ENCODE measurements at regions not wholly inside any gene's neighbourhood (a gene's known extent, or its start where the extent isn't known, plus 50 kb on each side); places are given as distances from the start of the nearest gene placed in this dataset.

DNA sequence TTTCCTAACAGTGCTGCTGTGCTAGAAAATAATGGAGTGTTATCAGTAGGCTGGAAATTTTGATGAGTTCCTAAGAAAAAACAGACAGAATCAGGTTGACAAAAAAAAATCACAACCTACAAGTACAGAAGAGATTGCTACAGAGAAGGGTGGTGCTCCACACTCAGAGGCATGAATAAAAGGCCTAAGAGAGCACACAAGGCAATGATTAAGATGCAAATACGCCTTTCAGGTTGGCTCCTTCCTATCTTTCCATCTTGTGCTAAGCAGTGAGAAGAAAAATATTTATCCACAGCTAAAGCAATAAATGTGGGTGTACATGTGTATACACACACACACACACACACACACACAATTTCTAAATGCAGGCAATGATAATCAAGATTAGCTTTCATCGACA, 130.6 kb upstream of the UBE2E3 start:
- TF ChIP-seq, protein P1, sequence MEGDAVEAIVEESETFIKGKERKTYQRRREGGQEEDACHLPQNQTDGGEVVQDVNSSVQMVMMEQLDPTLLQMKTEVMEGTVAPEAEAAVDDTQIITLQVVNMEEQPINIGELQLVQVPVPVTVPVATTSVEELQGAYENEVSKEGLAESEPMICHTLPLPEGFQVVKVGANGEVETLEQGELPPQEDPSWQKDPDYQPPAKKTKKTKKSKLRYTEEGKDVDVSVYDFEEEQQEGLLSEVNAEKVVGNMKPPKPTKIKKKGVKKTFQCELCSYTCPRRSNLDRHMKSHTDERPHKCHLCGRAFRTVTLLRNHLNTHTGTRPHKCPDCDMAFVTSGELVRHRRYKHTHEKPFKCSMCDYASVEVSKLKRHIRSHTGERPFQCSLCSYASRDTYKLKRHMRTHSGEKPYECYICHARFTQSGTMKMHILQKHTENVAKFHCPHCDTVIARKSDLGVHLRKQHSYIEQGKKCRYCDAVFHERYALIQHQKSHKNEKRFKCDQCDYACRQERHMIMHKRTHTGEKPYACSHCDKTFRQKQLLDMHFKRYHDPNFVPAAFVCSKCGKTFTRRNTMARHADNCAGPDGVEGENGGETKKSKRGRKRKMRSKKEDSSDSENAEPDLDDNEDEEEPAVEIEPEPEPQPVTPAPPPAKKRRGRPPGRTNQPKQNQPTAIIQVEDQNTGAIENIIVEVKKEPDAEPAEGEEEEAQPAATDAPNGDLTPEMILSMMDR (IDR thresholded peaks at IDR 0.05) = no peak
- TF ChIP-seq POLR2A (IDR thresholded peaks at IDR 0.05) = no peak
- no peak for TF ChIP-seq EP300 (IDR thresholded peaks at IDR 0.05)
